Pancreas (tissue), 10 donors: ENCODE measurements at regions not wholly inside any gene's neighbourhood (a gene's known extent, or its start where the extent isn't known, plus 50 kb on each side); places are given as distances from the start of the nearest gene placed in this dataset.
A peak's percentile ranks its signal among the peaks of the same experiment; 100 is the strongest.

ENCODE experiments used
- ATAC-seq, 4 donors: fragments of 200-7000 bp; cut with Tn5 transposase; one replicate each; pipeline versions ENCODE4 v1.8.0 to v1.9.1; 2020; ENCODE audit warnings: mild to moderate bottlenecking in 4 of 4, moderate library complexity in 4 of 4
- DNase-seq, 6 donors: peaks; one replicate each; pipeline ENCODE4 v3.0.0-alpha.2; 2020
- FAIRE-seq: peaks from 2 replicates; lab custom pipeline; 2012; peaks lifted over from hg19 to GRCh38; lab: Jason Lieb, UNC
- H3K27ac ChIP-seq, 4 donors: fragments of 200-600 bp; sonication (generic); 1 replicate in 3 of 4; 2 replicates in 1 of 4; pipeline versions ENCODE4 v1.5.0 to v1.8.0; 2020
- H3K27me3 ChIP-seq, 4 donors: fragments of 200-600 bp; one replicate each; pipeline ENCODE4 v1.8.0; 2021
- H3K36me3 ChIP-seq, 3 donors: fragments of 200-600 bp; sonication (generic) in 1 of 3; one replicate each; pipeline versions ENCODE4 v1.5.0 to v1.8.0; 2020 to 2021
- H3K4me1 ChIP-seq, 3 donors: fragments of 200-600 bp; one replicate each; pipeline ENCODE4 v1.8.0; 2021
- H3K4me3 ChIP-seq, 4 donors: fragments of 200-600 bp; sonication (generic) in 2 of 4; one replicate each; pipeline versions ENCODE4 v1.5.0 to v1.8.0; 2020 to 2021
- H3K9me3 ChIP-seq, 4 donors: fragments of 200-600 bp; one replicate each; pipeline ENCODE4 v1.8.0; 2021
- CTCF ChIP-seq, 4 donors: fragments of 200-600 bp; sonication (generic) in 3 of 4; IDR thresholded peaks; one replicate each; pipeline versions ENCODE4 v1.5.0 to v1.8.0; 2021; ENCODE audit warnings: antibody characterized with exemption in 4 of 4
- WGBS, 2 donors: extraction: QIAGEN DNeasy Blood & Tissue Kit; methylation state at CpG; one replicate each; pipeline ENCODE4 v1.1.7; 2013; 5-methylcytosine and 5-hydroxymethylcytosine counted together
- intact Hi-C, 3 donors: fragments of 100-400 bp; cut with DNase I; formaldehyde crosslinking; loops; one replicate each; pipeline versions ENCODE4 v1.11.1 to v1.14.2; 2022
- donor health status: healthy with polysubstance abuse.
- donor health status: DM: no; HTN: no; CAD: no; lungs with moderate emphysema.
- donor health status: DM: no; HTN: no; CAD: no.
- donor health status: control.
- donor health status: control.
- donor health status: Bipolar disorder and iron deficiency.
- donor health status: DM: yes; HTN: yes; CAD: no.
- donor health status: DM: no; HTN: no; CAD: no.
- donor health status: DM: no; HTN: no; CAD: no.
- donor health status: DM: yes; HTN: yes; CAD: no.

GRCh38 chr1:29470788-29471119, 234.4 kb downstream of the PTPRU start:
- H3K27ac ChIP-seq = no peak overlapping the region
- no peak for TF ChIP-seq CTCF (IDR thresholded peaks at IDR 0.05)
- H3K4me3 ChIP-seq = no peak overlapping the region
- no peaks in the 10 kb centered on the region for H3K36me3 ChIP-seq
- intact Hi-C loops = no loop called here
- WGBS, 2 donors = 77 to 79% methylated on average over 10 of the region's 10 CpGs
- ATAC-seq (no peak), FAIRE-seq (no peak), DNase-seq (no peak)
- no peaks in the 10 kb centered on the region for H3K27me3 ChIP-seq
- no peaks in the 10 kb centered on the region for H3K9me3 ChIP-seq
- no peaks in the 10 kb centered on the region for H3K4me1 ChIP-seq

- ATAC-seq (peak in 1 of 4 donors; percentile 43), DNase-seq (no peak), FAIRE-seq (no peak)
- intact Hi-C loops = no loop called here
- Histone ChIP-seq H3K9me3 (no peaks in the 10 kb centered on the region), H3K27me3 (no peaks in the 10 kb centered on the region), H3K4me3 (no peak overlapping the region), H3K27ac (no peak overlapping the region), H3K4me1 (no peaks in the 10 kb centered on the region), H3K36me3 (no peaks in the 10 kb centered on the region)
- WGBS, 2 donors = 66 to 75% methylated on average over 9 of the region's 9 CpGs
- no peak for TF ChIP-seq CTCF (IDR thresholded peaks at IDR 0.05)
Measured at GRCh38 chr1:29470087-29470787, 233.9 kb downstream of the PTPRU start.

GRCh38 chr1:29469457-29469856, 233.1 kb downstream of the PTPRU start:
- no peaks in the 10 kb centered on the region for H3K9me3 ChIP-seq
- TF ChIP-seq CTCF (IDR thresholded peaks at IDR 0.05) = no peak
- peak in 1 of 4 donors; percentile 55 for ATAC-seq
- H3K4me1 ChIP-seq = no peaks in the 10 kb centered on the region
- no peak for FAIRE-seq
- H3K4me3 ChIP-seq = no peak overlapping the region
- H3K36me3 ChIP-seq = no peaks in the 10 kb centered on the region
- no peak overlapping the region for H3K27ac ChIP-seq
- H3K27me3 ChIP-seq = no peaks in the 10 kb centered on the region
- intact Hi-C loops = no loop called here
- WGBS, 2 donors = 63 to 64% methylated on average over 4 of the region's 4 CpGs
- peak in 1 of 6 donors; percentile 19 for DNase-seq

GRCh38 chr1:29467989-29468900, 231.9 kb downstream of the PTPRU start:
- Histone ChIP-seq H3K4me3 (no peak overlapping the region), H3K27me3 (no peaks in the 10 kb centered on the region), H3K36me3 (no peaks in the 10 kb centered on the region), H3K9me3 (no peaks in the 10 kb centered on the region), H3K27ac (no peak overlapping the region), H3K4me1 (no peaks in the 10 kb centered on the region)
- no peak for TF ChIP-seq CTCF (IDR thresholded peaks at IDR 0.05)
- ATAC-seq (no peak), FAIRE-seq (no peak), DNase-seq (no peak)
- intact Hi-C loops = no loop called here
- 69 to 73% methylated on average over 10 of the region's 10 CpGs for WGBS, 2 donors

- no peaks in the 10 kb centered on the region for H3K9me3 ChIP-seq
- 70 to 71% methylated on average over 3 of the region's 3 CpGs for WGBS, 2 donors
- intact Hi-C loops = no loop called here
- H3K27ac ChIP-seq = no peak overlapping the region
- DNase-seq (no peak), ATAC-seq (no peak), FAIRE-seq (no peak)
- H3K36me3 ChIP-seq = no peaks in the 10 kb centered on the region
- TF ChIP-seq CTCF (IDR thresholded peaks at IDR 0.05) = no peak
- H3K4me3 ChIP-seq = no peak overlapping the region
- no peaks in the 10 kb centered on the region for H3K4me1 ChIP-seq
- H3K27me3 ChIP-seq = no peaks in the 10 kb centered on the region
Measured at GRCh38 chr1:29466258-29466657, 229.9 kb downstream of the PTPRU start.
